Fibroblast of lung (primary cell): ENCODE measurements at regions not wholly inside any gene's neighbourhood (a gene's known extent, or its start where the extent isn't known, plus 50 kb on each side); places are given as distances from the start of the nearest gene placed in this dataset.

Source experiments
- DNase-seq, 2 donors: peaks; one replicate each; pipeline versions ENCODE4 v3.0.0 to v3.0.0-alpha.2; 2010; ENCODE audit warnings: low read depth in 2 of 2
- H2AFZ ChIP-seq: 2 replicates; pipeline ENCODE4 v1.5.1; 2012; ENCODE audit warnings: low read length, control low read depth, inconsistent platforms
- H3K27ac ChIP-seq: 2 replicates; pipeline ENCODE4 v1.5.1; 2011; ENCODE audit warnings: low read length, control low read depth; ENCODE audit not compliant: insufficient read depth
- H3K27me3 ChIP-seq: 2 replicates; pipeline ENCODE4 v1.5.1; 2011; ENCODE audit warnings: mild to moderate bottlenecking, low read length; ENCODE audit not compliant: control insufficient read depth, insufficient read depth
- H3K36me3 ChIP-seq: 2 replicates; pipeline ENCODE4 v1.5.1; 2011; ENCODE audit warnings: low read length; ENCODE audit not compliant: control insufficient read depth, insufficient read depth
- H3K4me1 ChIP-seq: 2 replicates; pipeline ENCODE4 v1.5.1; 2011; ENCODE audit warnings: low read length; ENCODE audit not compliant: control insufficient read depth, insufficient read depth; ENCODE audit errors: extremely low read depth
- H3K4me2 ChIP-seq: 2 replicates; pipeline ENCODE4 v1.5.1; 2011; ENCODE audit warnings: low read length, control low read depth; ENCODE audit not compliant: insufficient read depth; ENCODE audit errors: extremely low read depth
- H3K4me3 ChIP-seq, 4 experiments: fragments of 200-600 bp in 1 of 4; sonication (generic) in 1 of 4; replicated peaks in 1 of 4; 2 replicates each; pipeline ENCODE4 v1.5.1; 2011 to 2016; ENCODE audit warnings: low read length in 4 of 4, low read depth in 3 of 4, mild to moderate bottlenecking in 3 of 4, control low read depth in 2 of 4, inconsistent platforms in 1 of 4, mixed read lengths in 1 of 4; ENCODE audit not compliant: insufficient read depth in 1 of 4; ENCODE audit errors: control extremely low read depth in 1 of 4
- H3K79me2 ChIP-seq: 2 replicates; pipeline ENCODE4 v1.5.1; 2012; ENCODE audit warnings: mild to moderate bottlenecking, low read length, inconsistent platforms; ENCODE audit not compliant: control insufficient read depth, insufficient read depth
- H3K9ac ChIP-seq: 2 replicates; pipeline ENCODE4 v1.5.1; 2011; ENCODE audit warnings: mild to moderate bottlenecking, low read length, control low read depth; ENCODE audit not compliant: insufficient read depth
- H3K9me3 ChIP-seq: 2 replicates; pipeline ENCODE4 v1.5.1; 2012; ENCODE audit warnings: low read depth, low read length; ENCODE audit not compliant: control insufficient read depth, insufficient read depth
- H4K20me1 ChIP-seq: 2 replicates; pipeline ENCODE4 v1.5.1; 2011; ENCODE audit warnings: low read length; ENCODE audit not compliant: control insufficient read depth, insufficient read depth; ENCODE audit errors: extremely low read depth
- EZH2 ChIP-seq: IDR thresholded peaks from 2 replicates; pipeline ENCODE4 v1.5.1; 2012; ENCODE audit warnings: low read length, control low read depth, mild to moderate bottlenecking; ENCODE audit errors: missing control alignments
- TF ChIP-seq, protein P1 (sequence below), 2 donors: IDR thresholded peaks in 1 of 2; conservative IDR thresholded peaks in 1 of 2; 1 replicate in 1 of 2; 2 replicates in 1 of 2; pipeline ENCODE4 v1.5.1; 2011 to 2012; ENCODE audit warnings: low read length in 2 of 2, control low read depth in 1 of 2, inconsistent platforms in 1 of 2, low read depth in 1 of 2, mild to moderate bottlenecking in 1 of 2

GRCh38 chr9:74443036-74443750 lies 53.9 kb upstream of the RORB start:
- Histone ChIP-seq H3K9me3 (no peaks in the 10 kb centered on the region), H2AFZ (no peak overlapping the region), H3K4me3 (no peak overlapping the region), H4K20me1 (no peaks in the 10 kb centered on the region), H3K27me3 (no peaks in the 10 kb centered on the region), H3K27ac (no peak overlapping the region), H3K79me2 (no peaks in the 10 kb centered on the region), H3K9ac (no peak overlapping the region), H3K36me3 (no peaks in the 10 kb centered on the region), H3K4me2 (no peak overlapping the region), H3K4me1 (no peaks in the 10 kb centered on the region)
- no peak for TF ChIP-seq EZH2
- DNase-seq: peak in 1 of 2 donors; percentile 38

DNA sequence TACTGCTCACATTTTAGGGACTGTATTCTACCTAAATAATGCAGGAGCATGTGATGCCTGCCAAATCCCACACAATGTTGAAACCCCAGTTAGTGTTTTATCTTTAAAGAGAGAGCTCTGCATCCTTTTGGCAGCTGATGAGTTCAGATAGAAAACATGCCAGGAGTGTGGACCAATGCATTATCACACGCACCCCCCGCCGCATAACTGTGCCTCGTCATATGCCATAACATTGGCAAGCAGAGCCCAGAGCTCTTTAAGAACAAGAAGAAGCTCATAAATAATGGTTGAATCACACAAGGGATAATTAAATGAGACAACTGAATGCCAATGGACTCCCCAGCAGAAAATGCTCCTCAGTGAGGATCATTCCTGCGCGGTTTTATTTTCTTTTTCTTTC lies 52.8 kb upstream of the RORB start:
- no peaks in the 10 kb centered on the region for H3K79me2 ChIP-seq
- H3K4me2 ChIP-seq: no peak overlapping the region
- H3K36me3 ChIP-seq: no peaks in the 10 kb centered on the region
- H3K27ac ChIP-seq: no peak overlapping the region
- no peak overlapping the region for H3K9ac ChIP-seq
- TF ChIP-seq, protein P1, sequence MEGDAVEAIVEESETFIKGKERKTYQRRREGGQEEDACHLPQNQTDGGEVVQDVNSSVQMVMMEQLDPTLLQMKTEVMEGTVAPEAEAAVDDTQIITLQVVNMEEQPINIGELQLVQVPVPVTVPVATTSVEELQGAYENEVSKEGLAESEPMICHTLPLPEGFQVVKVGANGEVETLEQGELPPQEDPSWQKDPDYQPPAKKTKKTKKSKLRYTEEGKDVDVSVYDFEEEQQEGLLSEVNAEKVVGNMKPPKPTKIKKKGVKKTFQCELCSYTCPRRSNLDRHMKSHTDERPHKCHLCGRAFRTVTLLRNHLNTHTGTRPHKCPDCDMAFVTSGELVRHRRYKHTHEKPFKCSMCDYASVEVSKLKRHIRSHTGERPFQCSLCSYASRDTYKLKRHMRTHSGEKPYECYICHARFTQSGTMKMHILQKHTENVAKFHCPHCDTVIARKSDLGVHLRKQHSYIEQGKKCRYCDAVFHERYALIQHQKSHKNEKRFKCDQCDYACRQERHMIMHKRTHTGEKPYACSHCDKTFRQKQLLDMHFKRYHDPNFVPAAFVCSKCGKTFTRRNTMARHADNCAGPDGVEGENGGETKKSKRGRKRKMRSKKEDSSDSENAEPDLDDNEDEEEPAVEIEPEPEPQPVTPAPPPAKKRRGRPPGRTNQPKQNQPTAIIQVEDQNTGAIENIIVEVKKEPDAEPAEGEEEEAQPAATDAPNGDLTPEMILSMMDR (conservative IDR thresholded peaks at IDR 0.05 in 1 of 2, IDR thresholded peaks at IDR 0.05 in 1 of 2; ENCODE audit: low read depth in 1 of 2, low read length in 2 of 2): no peak
- TF ChIP-seq EZH2: no peak
- no peaks in the 10 kb centered on the region for H4K20me1 ChIP-seq
- no peak overlapping the region for H3K4me3 ChIP-seq
- H2AFZ ChIP-seq: no peak overlapping the region
- peak in 1 of 2 donors; percentile 50 for DNase-seq
- H3K9me3 ChIP-seq: no peaks in the 10 kb centered on the region
- no peaks in the 10 kb centered on the region for H3K27me3 ChIP-seq
- H3K4me1 ChIP-seq: no peaks in the 10 kb centered on the region
